ENCODE measurements at regions not wholly inside any gene's neighbourhood (a gene's known extent, or its start where the extent isn't known, plus 50 kb on each side); places are given as distances from the start of the nearest gene placed in this dataset.

DNA sequence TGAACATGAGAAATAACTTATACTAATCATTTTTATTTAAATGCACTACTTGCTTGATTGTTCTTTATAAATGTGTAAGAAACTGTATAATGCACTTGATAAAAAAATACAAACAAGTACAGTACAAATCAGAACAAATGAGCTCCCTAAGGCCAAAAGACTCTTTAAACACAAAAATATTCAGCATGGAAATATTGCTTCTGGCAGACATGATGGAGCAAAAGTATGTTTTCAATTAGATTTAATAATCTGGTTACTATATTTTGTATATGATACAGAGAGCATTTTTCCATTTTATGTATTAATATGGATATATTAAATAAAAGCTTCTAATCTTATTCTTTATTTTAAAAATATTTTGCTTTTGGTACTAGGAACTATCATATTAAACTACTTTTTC lies 800.2 kb upstream of the LRFN5 start:
- TF ChIP-seq, protein P1, sequence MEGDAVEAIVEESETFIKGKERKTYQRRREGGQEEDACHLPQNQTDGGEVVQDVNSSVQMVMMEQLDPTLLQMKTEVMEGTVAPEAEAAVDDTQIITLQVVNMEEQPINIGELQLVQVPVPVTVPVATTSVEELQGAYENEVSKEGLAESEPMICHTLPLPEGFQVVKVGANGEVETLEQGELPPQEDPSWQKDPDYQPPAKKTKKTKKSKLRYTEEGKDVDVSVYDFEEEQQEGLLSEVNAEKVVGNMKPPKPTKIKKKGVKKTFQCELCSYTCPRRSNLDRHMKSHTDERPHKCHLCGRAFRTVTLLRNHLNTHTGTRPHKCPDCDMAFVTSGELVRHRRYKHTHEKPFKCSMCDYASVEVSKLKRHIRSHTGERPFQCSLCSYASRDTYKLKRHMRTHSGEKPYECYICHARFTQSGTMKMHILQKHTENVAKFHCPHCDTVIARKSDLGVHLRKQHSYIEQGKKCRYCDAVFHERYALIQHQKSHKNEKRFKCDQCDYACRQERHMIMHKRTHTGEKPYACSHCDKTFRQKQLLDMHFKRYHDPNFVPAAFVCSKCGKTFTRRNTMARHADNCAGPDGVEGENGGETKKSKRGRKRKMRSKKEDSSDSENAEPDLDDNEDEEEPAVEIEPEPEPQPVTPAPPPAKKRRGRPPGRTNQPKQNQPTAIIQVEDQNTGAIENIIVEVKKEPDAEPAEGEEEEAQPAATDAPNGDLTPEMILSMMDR (conservative IDR thresholded peaks at IDR 0.05): no peak
- no peak for TF ChIP-seq ZFX (IDR thresholded peaks at IDR 0.05)

Measured in C4-2B (cell line).